Ishikawa (cell line): ENCODE measurements at regions not wholly inside any gene's neighbourhood (a gene's known extent, or its start where the extent isn't known, plus 50 kb on each side); places are given as distances from the start of the nearest gene placed in this dataset.

Source experiments
- CEBPB ChIP-seq: IDR thresholded peaks from 2 replicates; pipeline ENCODE4 v1.6.1; 2012
- CREB1 ChIP-seq: IDR thresholded peaks from 2 replicates; pipeline ENCODE4 v1.6.1; 2012; ENCODE audit warnings: low read depth
- EP300 ChIP-seq: IDR thresholded peaks from 2 replicates; pipeline ENCODE4 v1.6.1; 2012; ENCODE audit warnings: borderline replicate concordance
- FOXM1 ChIP-seq: IDR thresholded peaks from 2 replicates; pipeline ENCODE4 v1.6.1; 2012; ENCODE audit warnings: low read depth, borderline replicate concordance
- NFIC ChIP-seq: IDR thresholded peaks from 2 replicates; pipeline ENCODE4 v1.6.1; 2012
- RAD21 ChIP-seq: IDR thresholded peaks from 2 replicates; pipeline ENCODE4 v1.6.1; 2012; ENCODE audit warnings: low read depth
- TAF1 ChIP-seq: IDR thresholded peaks from 2 replicates; pipeline ENCODE4 v1.6.1; 2012; ENCODE audit warnings: low read depth, mild to moderate bottlenecking
- TCF12 ChIP-seq: IDR thresholded peaks from 2 replicates; pipeline ENCODE4 v1.6.1; 2012; ENCODE audit warnings: low read depth
- TEAD4 ChIP-seq: IDR thresholded peaks from 2 replicates; pipeline ENCODE4 v1.6.1; 2012
- YY1 ChIP-seq: IDR thresholded peaks from 2 replicates; pipeline ENCODE4 v1.6.1; 2012; ENCODE audit warnings: low read depth
- ZBTB7A ChIP-seq: IDR thresholded peaks from 2 replicates; pipeline ENCODE4 v1.6.1; 2012; ENCODE audit warnings: low read depth
- TF ChIP-seq, protein P1 (sequence below): IDR thresholded peaks from 2 replicates; pipeline ENCODE4 v1.6.1; 2012; ENCODE audit warnings: low read depth, mild to moderate bottlenecking
- TF ChIP-seq, protein P2 (sequence below): IDR thresholded peaks from 2 replicates; pipeline ENCODE4 v1.6.1; 2012
- TF ChIP-seq, protein P3 (sequence below): IDR thresholded peaks from 2 replicates; pipeline ENCODE4 v1.6.1; 2012

DNA sequence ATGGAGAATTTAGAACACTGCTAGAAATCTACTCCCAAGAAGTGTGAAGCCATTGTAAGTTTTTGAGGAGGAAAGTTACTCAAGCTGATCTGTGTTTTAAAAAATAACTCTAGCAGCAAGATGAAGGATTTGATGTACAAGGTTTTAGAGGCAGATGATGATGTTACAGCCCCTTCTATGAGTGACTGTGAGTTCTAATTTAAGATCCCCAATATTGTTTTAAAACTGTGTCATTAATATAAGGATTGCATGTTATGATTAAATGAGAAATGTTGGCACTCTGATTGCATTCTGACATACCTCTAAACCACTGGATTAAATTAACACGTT, 293.5 kb downstream of the ADGB start:
- no peak for TF ChIP-seq EP300
- TF ChIP-seq, protein P1, sequence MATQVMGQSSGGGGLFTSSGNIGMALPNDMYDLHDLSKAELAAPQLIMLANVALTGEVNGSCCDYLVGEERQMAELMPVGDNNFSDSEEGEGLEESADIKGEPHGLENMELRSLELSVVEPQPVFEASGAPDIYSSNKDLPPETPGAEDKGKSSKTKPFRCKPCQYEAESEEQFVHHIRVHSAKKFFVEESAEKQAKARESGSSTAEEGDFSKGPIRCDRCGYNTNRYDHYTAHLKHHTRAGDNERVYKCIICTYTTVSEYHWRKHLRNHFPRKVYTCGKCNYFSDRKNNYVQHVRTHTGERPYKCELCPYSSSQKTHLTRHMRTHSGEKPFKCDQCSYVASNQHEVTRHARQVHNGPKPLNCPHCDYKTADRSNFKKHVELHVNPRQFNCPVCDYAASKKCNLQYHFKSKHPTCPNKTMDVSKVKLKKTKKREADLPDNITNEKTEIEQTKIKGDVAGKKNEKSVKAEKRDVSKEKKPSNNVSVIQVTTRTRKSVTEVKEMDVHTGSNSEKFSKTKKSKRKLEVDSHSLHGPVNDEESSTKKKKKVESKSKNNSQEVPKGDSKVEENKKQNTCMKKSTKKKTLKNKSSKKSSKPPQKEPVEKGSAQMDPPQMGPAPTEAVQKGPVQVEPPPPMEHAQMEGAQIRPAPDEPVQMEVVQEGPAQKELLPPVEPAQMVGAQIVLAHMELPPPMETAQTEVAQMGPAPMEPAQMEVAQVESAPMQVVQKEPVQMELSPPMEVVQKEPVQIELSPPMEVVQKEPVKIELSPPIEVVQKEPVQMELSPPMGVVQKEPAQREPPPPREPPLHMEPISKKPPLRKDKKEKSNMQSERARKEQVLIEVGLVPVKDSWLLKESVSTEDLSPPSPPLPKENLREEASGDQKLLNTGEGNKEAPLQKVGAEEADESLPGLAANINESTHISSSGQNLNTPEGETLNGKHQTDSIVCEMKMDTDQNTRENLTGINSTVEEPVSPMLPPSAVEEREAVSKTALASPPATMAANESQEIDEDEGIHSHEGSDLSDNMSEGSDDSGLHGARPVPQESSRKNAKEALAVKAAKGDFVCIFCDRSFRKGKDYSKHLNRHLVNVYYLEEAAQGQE = no peak
- TF ChIP-seq CEBPB = no peak
- TF ChIP-seq CREB1 = no peak
- TF ChIP-seq ZBTB7A = no peak
- TF ChIP-seq TEAD4 = no peak
- TF ChIP-seq YY1 = no peak
- TF ChIP-seq RAD21 = no peak
- TF ChIP-seq, protein P2, sequence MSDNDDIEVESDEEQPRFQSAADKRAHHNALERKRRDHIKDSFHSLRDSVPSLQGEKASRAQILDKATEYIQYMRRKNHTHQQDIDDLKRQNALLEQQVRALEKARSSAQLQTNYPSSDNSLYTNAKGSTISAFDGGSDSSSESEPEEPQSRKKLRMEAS = no peak
- TF ChIP-seq FOXM1 = no peak
- no peak for TF ChIP-seq NFIC
- no peak for TF ChIP-seq TAF1
- TF ChIP-seq TCF12 = no peak
- TF ChIP-seq, protein P3, sequence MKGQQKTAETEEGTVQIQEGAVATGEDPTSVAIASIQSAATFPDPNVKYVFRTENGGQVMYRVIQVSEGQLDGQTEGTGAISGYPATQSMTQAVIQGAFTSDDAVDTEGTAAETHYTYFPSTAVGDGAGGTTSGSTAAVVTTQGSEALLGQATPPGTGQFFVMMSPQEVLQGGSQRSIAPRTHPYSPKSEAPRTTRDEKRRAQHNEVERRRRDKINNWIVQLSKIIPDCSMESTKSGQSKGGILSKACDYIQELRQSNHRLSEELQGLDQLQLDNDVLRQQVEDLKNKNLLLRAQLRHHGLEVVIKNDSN = no peak
